Lung (tissue), 11 donors: ENCODE measurements at regions not wholly inside any gene's neighbourhood (a gene's known extent, or its start where the extent isn't known, plus 50 kb on each side); places are given as distances from the start of the nearest gene placed in this dataset.

Experiments used
- ATAC-seq: fragments of 200-7000 bp; cut with Tn5 transposase; one replicate; pipeline ENCODE4 v1.9.1; 2020; ENCODE audit warnings: moderate number of reproducible peaks; ENCODE audit not compliant: insufficient read depth, low FRiP score
- DNase-seq, 3 donors: peaks; one replicate each; pipeline ENCODE4 v3.0.0-alpha.2; 2013 to 2017
- H3K27ac ChIP-seq, 2 donors: one replicate each; pipeline ENCODE4 v1.5.1; 2013; ENCODE audit warnings: mild to moderate bottlenecking in 2 of 2, moderate library complexity in 2 of 2, control low read depth in 1 of 2, inconsistent platforms in 1 of 2, low read depth in 1 of 2, low read length in 1 of 2
- H3K27me3 ChIP-seq, 3 donors: one replicate each; pipeline ENCODE4 v1.5.1; 2013; ENCODE audit warnings: low read length in 2 of 3; ENCODE audit not compliant: control insufficient read depth in 3 of 3, insufficient read depth in 3 of 3
- H3K36me3 ChIP-seq, 4 donors: one replicate each; pipeline ENCODE4 v1.5.1; 2013; ENCODE audit warnings: low read length in 4 of 4, mild to moderate bottlenecking in 1 of 4, moderate library complexity in 1 of 4; ENCODE audit not compliant: control insufficient read depth in 4 of 4, insufficient read depth in 4 of 4
- H3K4me1 ChIP-seq, 5 donors: one replicate each; pipeline ENCODE4 v1.5.1; 2013; ENCODE audit warnings: low read length in 5 of 5, mild to moderate bottlenecking in 2 of 5, moderate library complexity in 1 of 5; ENCODE audit not compliant: control insufficient read depth in 5 of 5, insufficient read depth in 5 of 5
- H3K4me3 ChIP-seq: one replicate; pipeline ENCODE4 v1.5.1; 2013; ENCODE audit warnings: mild to moderate bottlenecking, control low read depth, moderate library complexity
- H3K9ac ChIP-seq, 2 donors: one replicate each; pipeline ENCODE4 v1.5.1; 2013; ENCODE audit warnings: low read length in 2 of 2, control low read depth in 1 of 2; ENCODE audit not compliant: insufficient read depth in 1 of 2
- H3K9me3 ChIP-seq, 4 donors: one replicate each; pipeline ENCODE4 v1.5.1; 2013; ENCODE audit warnings: low read length in 3 of 4, mild to moderate bottlenecking in 1 of 4, moderate library complexity in 1 of 4; ENCODE audit not compliant: control insufficient read depth in 4 of 4, insufficient read depth in 3 of 4
- WGBS, 2 donors: extraction: QIAGEN DNeasy Blood & Tissue Kit; methylation state at CpG; one replicate each; pipeline ENCODE4 v1.1.7; 2013; 5-methylcytosine and 5-hydroxymethylcytosine counted together
- TF ChIP-seq, protein P1 (sequence below): IDR thresholded peaks from 2 replicates; pipeline ENCODE4 v1.5.1; 2012; ENCODE audit warnings: mild to moderate bottlenecking; ENCODE audit errors: control extremely low read depth, extremely low read depth
- donor health status: control.
- donor health status: control.
- donor health status: Bipolar disorder and iron deficiency.
- donor health status: healthy.
- donor health status: DM: yes; HTN: yes; CAD: no.

DNA sequence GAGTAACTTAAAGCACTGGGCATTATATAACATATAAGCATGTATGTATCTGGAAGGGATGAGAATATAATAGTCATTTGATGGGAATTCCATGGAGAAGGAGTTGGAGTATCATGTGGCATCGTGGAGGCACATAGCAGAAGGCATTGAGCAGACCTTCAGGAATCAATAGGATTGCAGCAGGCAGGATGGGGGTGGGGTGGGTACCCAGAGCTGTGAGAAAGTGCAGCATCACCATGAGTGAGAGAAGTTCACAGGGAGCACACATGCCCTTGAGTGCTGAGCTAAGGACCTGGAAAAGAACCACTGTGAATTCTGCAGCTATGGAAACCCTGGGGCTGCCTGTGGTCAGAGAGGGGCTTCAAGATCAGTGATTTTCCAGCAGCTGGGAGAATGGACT, 57.3 kb downstream of the MED10 start:
- DNase-seq (no peak), ATAC-seq (no peak)
- 63 to 69% methylated on average over 1 of the region's 1 CpG for WGBS, 2 donors

DNA sequence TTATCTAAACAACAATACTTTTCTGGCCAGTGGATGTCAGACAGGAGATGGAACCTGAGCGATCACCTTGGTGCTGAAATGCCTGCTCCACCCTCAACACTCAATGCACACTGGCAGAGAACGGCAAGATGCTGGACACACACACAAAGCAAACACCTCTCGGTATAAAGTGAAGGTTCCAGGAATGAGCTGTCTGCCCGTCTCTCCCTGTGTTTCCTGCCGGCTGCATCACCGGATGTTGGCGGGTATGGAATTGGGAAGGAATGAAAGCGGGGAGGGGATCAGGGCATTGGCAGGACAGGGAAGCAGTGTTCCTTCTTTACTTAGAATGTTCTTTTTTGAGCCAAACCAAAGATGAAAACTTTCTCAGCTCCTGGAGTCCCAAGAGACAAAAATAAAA, 59.2 kb downstream of the MED10 start:
- H3K9ac ChIP-seq = no peak overlapping the region
- DNase-seq = no peak
- H3K27me3 ChIP-seq = no peaks in the 10 kb centered on the region
- no peaks in the 10 kb centered on the region for H3K36me3 ChIP-seq
- ATAC-seq = no peak
- peaks cover 0 to 3% (median 0%) of the 10 kb centered on the region in 5 donors for H3K4me1 ChIP-seq
- 83 to 88% methylated on average over 8 of the region's 8 CpGs for WGBS, 2 donors
- peaks cover 0 to 14% (median 0%) of the 10 kb centered on the region in 4 donors for H3K9me3 ChIP-seq
- TF ChIP-seq, protein P1, sequence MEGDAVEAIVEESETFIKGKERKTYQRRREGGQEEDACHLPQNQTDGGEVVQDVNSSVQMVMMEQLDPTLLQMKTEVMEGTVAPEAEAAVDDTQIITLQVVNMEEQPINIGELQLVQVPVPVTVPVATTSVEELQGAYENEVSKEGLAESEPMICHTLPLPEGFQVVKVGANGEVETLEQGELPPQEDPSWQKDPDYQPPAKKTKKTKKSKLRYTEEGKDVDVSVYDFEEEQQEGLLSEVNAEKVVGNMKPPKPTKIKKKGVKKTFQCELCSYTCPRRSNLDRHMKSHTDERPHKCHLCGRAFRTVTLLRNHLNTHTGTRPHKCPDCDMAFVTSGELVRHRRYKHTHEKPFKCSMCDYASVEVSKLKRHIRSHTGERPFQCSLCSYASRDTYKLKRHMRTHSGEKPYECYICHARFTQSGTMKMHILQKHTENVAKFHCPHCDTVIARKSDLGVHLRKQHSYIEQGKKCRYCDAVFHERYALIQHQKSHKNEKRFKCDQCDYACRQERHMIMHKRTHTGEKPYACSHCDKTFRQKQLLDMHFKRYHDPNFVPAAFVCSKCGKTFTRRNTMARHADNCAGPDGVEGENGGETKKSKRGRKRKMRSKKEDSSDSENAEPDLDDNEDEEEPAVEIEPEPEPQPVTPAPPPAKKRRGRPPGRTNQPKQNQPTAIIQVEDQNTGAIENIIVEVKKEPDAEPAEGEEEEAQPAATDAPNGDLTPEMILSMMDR = no peak
- no peak overlapping the region for H3K27ac ChIP-seq
- H3K4me3 ChIP-seq = no peak overlapping the region

More for the DNA sequence above, 57.3 kb downstream of the MED10 start:
- Histone ChIP-seq H3K27ac (no peak overlapping the region), H3K4me1 (peaks cover 0 to 3% (median 0%) of the 10 kb centered on the region in 5 donors), H3K9ac (no peak overlapping the region), H3K36me3 (no peaks in the 10 kb centered on the region), H3K9me3 (peaks cover 0 to 14% (median 0%) of the 10 kb centered on the region in 4 donors), H3K27me3 (no peaks in the 10 kb centered on the region), H3K4me3 (no peak overlapping the region)
- TF ChIP-seq, protein P1 = no peak

DNA sequence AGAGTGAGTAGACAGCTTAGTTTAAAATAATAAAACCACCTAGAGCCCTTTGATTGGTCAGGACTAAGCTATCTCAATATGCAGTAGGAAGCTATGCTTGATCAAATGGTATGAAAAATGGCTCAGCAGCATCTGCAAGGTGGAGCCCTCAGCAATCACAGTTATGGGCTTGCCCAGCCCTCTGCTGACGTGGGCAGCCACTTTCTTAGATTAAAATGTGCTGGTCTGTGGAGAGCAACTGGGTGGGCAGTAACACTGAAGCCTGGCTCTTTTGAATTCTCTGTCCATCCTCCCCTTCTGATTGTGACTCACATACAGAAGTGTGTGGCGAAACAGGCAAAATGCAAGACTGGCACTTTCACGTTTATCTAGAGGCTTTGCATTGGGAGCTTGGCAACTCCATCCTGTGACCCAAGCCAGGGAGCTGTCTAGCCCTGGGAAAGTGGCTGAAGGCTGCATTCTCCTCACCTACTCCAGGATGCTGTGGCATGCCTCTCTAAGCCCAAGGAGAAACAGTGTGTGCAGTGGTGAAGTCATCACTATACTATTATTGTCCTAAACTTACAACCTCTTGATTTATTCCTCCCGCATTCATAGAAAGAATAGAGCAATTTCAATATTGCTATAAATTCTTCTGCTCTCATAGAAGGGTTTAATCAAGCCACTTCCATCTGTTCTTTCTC, 61.1 kb downstream of the MED10 start:
- Histone ChIP-seq H3K9me3 (peaks cover 0 to 13% (median 0%) of the 10 kb centered on the region in 4 donors), H3K27me3 (no peaks in the 10 kb centered on the region), H3K27ac (no peak overlapping the region), H3K9ac (no peak overlapping the region), H3K4me1 (peaks cover 0 to 3% (median 0%) of the 10 kb centered on the region in 5 donors), H3K36me3 (peaks cover 0 to 1% (median 0%) of the 10 kb centered on the region in 4 donors), H3K4me3 (no peak overlapping the region)
- DNase-seq (no peak), ATAC-seq (no peak)
- 72 to 82% methylated on average over 4 of the region's 4 CpGs for WGBS, 2 donors
- TF ChIP-seq, protein P1 = no peak
